ENCODE measurements at regions not wholly inside any gene's neighbourhood (a gene's known extent, or its start where the extent isn't known, plus 50 kb on each side); places are given as distances from the start of the nearest gene placed in this dataset.

- no peak for TF ChIP-seq CTCF (IDR thresholded peaks at IDR 0.05; ENCODE audit: low read length)
- no peak for TF ChIP-seq EZH2 (optimal IDR thresholded peaks at IDR 0.05; ENCODE audit: low read depth, low read length)
- no peak for TF ChIP-seq EZH2phosphoT487 (IDR thresholded peaks at IDR 0.05; ENCODE audit: low read length)
These were observed 268.5 kb upstream of the CCL2 start for GRCh38 chr17:33986566-33986965.

Data from MM.1S (cell line).